Loucy (cell line): ENCODE measurements at regions not wholly inside any gene's neighbourhood (a gene's known extent, or its start where the extent isn't known, plus 50 kb on each side); places are given as distances from the start of the nearest gene placed in this dataset.
A peak's percentile ranks its signal among the peaks of the same experiment; 100 is the strongest.

ENCODE experiments used
- CTCF ChIP-seq: fragments of 200-600 bp; sonication (generic); conservative IDR thresholded peaks from 2 replicates; pipeline ENCODE4 v1.5.1; 2014; ENCODE audit warnings: mild to moderate bottlenecking, antibody characterized with exemption, low read length
- EZH2phosphoT487 ChIP-seq: fragments of 200-600 bp; IDR thresholded peaks from 2 replicates; pipeline ENCODE4 v1.6.1; 2018; ENCODE audit warnings: antibody characterized with exemption, mild to moderate bottlenecking, moderate library complexity, borderline replicate concordance

GRCh38 chr14:66070542-66071319, 415.4 kb upstream of the CCDC196 start:
- peak; percentile 96 for TF ChIP-seq CTCF
- no peak for TF ChIP-seq EZH2phosphoT487
